ENCODE measurements at regions not wholly inside any gene's neighbourhood (a gene's known extent, or its start where the extent isn't known, plus 50 kb on each side); places are given as distances from the start of the nearest gene placed in this dataset.

- DNase-seq, result no peak
These were observed 173.5 kb upstream of the PELI2 start for GRCh38 chr14:55944757-55945156.

- no peak for DNase-seq
These were observed 172.0 kb upstream of the PELI2 start for GRCh38 chr14:55946231-55946630.

- DNase-seq, result no peak
These were observed 169.8 kb upstream of the PELI2 start for GRCh38 chr14:55948399-55948798.

GRCh38 chr14:55949708-55950107, 168.5 kb upstream of the PELI2 start:
- DNase-seq, result no peak

- DNase-seq, result no peak
These were observed 168.1 kb upstream of the PELI2 start for GRCh38 chr14:55950135-55950534.

GRCh38 chr14:55951341-55952206, 166.6 kb upstream of the PELI2 start:
- DNase-seq, result no peak

- DNase-seq, result no peak
These were observed 164.1 kb upstream of the PELI2 start for GRCh38 chr14:55954108-55954507.

GRCh38 chr14:55955175-55955574, 163.0 kb upstream of the PELI2 start:
- no peak for DNase-seq

GRCh38 chr14:55957950-55958349, 160.3 kb upstream of the PELI2 start:
- no peak for DNase-seq

GRCh38 chr14:55963295-55963694, 154.9 kb upstream of the PELI2 start:
- no peak for DNase-seq

GRCh38 chr14:55964091-55964490, 154.1 kb upstream of the PELI2 start:
- no peak for DNase-seq

GRCh38 chr14:55964821-55965220, 153.4 kb upstream of the PELI2 start:
- no peak for DNase-seq

- no peak for DNase-seq
These were observed 152.4 kb upstream of the PELI2 start for GRCh38 chr14:55965851-55966250.

GRCh38 chr14:55968741-55969140, 149.5 kb upstream of the PELI2 start:
- no peak for DNase-seq

GRCh38 chr14:55973285-55973800, 144.9 kb upstream of the PELI2 start:
- DNase-seq, result no peak

GRCh38 chr14:55973911-55974630, 144.1 kb upstream of the PELI2 start:
- DNase-seq, result no peak

GRCh38 chr14:55975281-55975910, 142.8 kb upstream of the PELI2 start:
- DNase-seq, result no peak

- no peak for DNase-seq
These were observed 142.0 kb upstream of the PELI2 start for GRCh38 chr14:55976219-55976618.

- no peak for DNase-seq
These were observed 141.6 kb upstream of the PELI2 start for GRCh38 chr14:55976655-55977054.

GRCh38 chr14:55977392-55978150, 140.6 kb upstream of the PELI2 start:
- no peak for DNase-seq

- no peak for DNase-seq
These were observed 139.1 kb upstream of the PELI2 start for GRCh38 chr14:55979096-55979495.

GRCh38 chr14:55979781-55980180, 138.4 kb upstream of the PELI2 start:
- no peak for DNase-seq

- no peak for DNase-seq
These were observed 137.2 kb upstream of the PELI2 start for GRCh38 chr14:55980970-55981369.
